ENCODE measurements at regions not wholly inside any gene's neighbourhood (a gene's known extent, or its start where the extent isn't known, plus 50 kb on each side); places are given as distances from the start of the nearest gene placed in this dataset.

GRCh38 chr2:240230291-240230931 is 90.0 kb upstream of the OTOS start:
- TF ChIP-seq, protein P1, sequence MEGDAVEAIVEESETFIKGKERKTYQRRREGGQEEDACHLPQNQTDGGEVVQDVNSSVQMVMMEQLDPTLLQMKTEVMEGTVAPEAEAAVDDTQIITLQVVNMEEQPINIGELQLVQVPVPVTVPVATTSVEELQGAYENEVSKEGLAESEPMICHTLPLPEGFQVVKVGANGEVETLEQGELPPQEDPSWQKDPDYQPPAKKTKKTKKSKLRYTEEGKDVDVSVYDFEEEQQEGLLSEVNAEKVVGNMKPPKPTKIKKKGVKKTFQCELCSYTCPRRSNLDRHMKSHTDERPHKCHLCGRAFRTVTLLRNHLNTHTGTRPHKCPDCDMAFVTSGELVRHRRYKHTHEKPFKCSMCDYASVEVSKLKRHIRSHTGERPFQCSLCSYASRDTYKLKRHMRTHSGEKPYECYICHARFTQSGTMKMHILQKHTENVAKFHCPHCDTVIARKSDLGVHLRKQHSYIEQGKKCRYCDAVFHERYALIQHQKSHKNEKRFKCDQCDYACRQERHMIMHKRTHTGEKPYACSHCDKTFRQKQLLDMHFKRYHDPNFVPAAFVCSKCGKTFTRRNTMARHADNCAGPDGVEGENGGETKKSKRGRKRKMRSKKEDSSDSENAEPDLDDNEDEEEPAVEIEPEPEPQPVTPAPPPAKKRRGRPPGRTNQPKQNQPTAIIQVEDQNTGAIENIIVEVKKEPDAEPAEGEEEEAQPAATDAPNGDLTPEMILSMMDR (IDR thresholded peaks at IDR 0.05), result no peak
- no peak for TF ChIP-seq POLR2AphosphoS5 (IDR thresholded peaks at IDR 0.05)
- TF ChIP-seq EP300 (IDR thresholded peaks at IDR 0.05), result no peak
- no peak for TF ChIP-seq POLR2A (IDR thresholded peaks at IDR 0.05; ENCODE audit: low read depth)
